Renal cortical epithelial cell (primary cell): ENCODE measurements at regions not wholly inside any gene's neighbourhood (a gene's known extent, or its start where the extent isn't known, plus 50 kb on each side); places are given as distances from the start of the nearest gene placed in this dataset.

ENCODE experiments used
- DNase-seq: peaks from one replicate; pipeline ENCODE4 v3.0.0-alpha.2; 2011; ENCODE audit warnings: low read depth

GRCh38 chr11:70521475-70522308 lies 123.4 kb downstream of the CTTN start:
- no peak for DNase-seq

- DNase-seq, result no peak
Measured at GRCh38 chr11:70522309-70522592, 123.9 kb downstream of the CTTN start.

- DNase-seq, result no peak
Measured at GRCh38 chr11:70522593-70523311, 124.4 kb downstream of the CTTN start.

GRCh38 chr11:70523384-70524095 lies 125.2 kb downstream of the CTTN start:
- DNase-seq, result no peak

GRCh38 chr11:70524096-70524922 lies 126.0 kb downstream of the CTTN start:
- no peak for DNase-seq

GRCh38 chr11:70525006-70525405 lies 126.7 kb downstream of the CTTN start:
- DNase-seq, result no peak

- DNase-seq, result no peak
Measured at GRCh38 chr11:70525466-70525865, 127.1 kb downstream of the CTTN start.

- no peak for DNase-seq
Measured at GRCh38 chr11:70526116-70527045, 128.1 kb downstream of the CTTN start.

GRCh38 chr11:70527046-70527395 lies 128.7 kb downstream of the CTTN start:
- no peak for DNase-seq

GRCh38 chr11:70527429-70528045 lies 129.2 kb downstream of the CTTN start:
- DNase-seq, result no peak

- no peak for DNase-seq
Measured at GRCh38 chr11:70528046-70528793, 129.9 kb downstream of the CTTN start.

- no peak for DNase-seq
Measured at GRCh38 chr11:70528794-70529580, 130.7 kb downstream of the CTTN start.

GRCh38 chr11:70530010-70530409 lies 131.7 kb downstream of the CTTN start:
- no peak for DNase-seq

- no peak for DNase-seq
Measured at GRCh38 chr11:70530629-70531185, 132.4 kb downstream of the CTTN start.

- no peak for DNase-seq
Measured at GRCh38 chr11:70531281-70532065, 133.1 kb downstream of the CTTN start.

GRCh38 chr11:70532066-70532440 lies 133.7 kb downstream of the CTTN start:
- no peak for DNase-seq

- DNase-seq, result no peak
Measured at GRCh38 chr11:70532731-70533130, 134.4 kb downstream of the CTTN start.
